Ovary (tissue), 3 donors: ENCODE measurements at regions not wholly inside any gene's neighbourhood (a gene's known extent, or its start where the extent isn't known, plus 50 kb on each side); places are given as distances from the start of the nearest gene placed in this dataset.

Experiments
- CTCF ChIP-seq, 3 donors: fragments of 450-650 bp in 2 of 3; fragments of 200-600 bp in 1 of 3; IDR thresholded peaks; one replicate each; pipeline versions ENCODE4 v1.5.1 to v1.8.0; 2016 to 2022; ENCODE audit warnings: antibody characterized with exemption in 3 of 3, mild to moderate bottlenecking in 1 of 3
- POLR2A ChIP-seq: fragments of 450-650 bp; IDR thresholded peaks from one replicate; pipeline ENCODE4 v1.6.1; 2017; ENCODE audit warnings: antibody characterized with exemption, mild to moderate bottlenecking, moderate library complexity
- donor health status: DM: no; HTN: no; CAD: no.

DNA sequence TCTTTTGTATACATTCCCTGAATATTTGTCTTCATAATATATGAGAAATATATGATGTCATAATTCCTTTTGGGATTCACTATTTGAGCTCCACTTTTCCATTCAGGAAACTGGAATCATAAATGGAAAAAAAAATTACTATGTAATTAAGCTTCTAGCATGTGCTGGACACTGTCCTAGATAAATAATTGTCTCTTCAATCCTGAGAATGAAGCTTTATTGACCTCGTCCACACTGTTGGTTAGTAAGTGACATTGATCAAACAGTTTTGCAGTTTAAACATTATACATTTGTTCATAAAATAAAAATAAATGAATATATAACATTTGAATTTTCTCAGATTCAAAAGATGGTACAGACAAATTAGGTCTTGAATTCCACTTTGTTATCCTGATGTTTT, 1691.2 kb downstream of the LRRC4C start:
- no peak for TF ChIP-seq POLR2A
- TF ChIP-seq CTCF (IDR thresholded peaks at IDR 0.05) = no peak
